NCI-H2227 (cell line): ENCODE measurements at regions not wholly inside any gene's neighbourhood (a gene's known extent, or its start where the extent isn't known, plus 50 kb on each side); places are given as distances from the start of the nearest gene placed in this dataset.

ENCODE experiments used
- DNase-seq: peaks from one replicate; lab custom pipeline; 2025; ENCODE audit not compliant: unreplicated experiment; lab: John Stamatoyannopoulos, UW

DNA sequence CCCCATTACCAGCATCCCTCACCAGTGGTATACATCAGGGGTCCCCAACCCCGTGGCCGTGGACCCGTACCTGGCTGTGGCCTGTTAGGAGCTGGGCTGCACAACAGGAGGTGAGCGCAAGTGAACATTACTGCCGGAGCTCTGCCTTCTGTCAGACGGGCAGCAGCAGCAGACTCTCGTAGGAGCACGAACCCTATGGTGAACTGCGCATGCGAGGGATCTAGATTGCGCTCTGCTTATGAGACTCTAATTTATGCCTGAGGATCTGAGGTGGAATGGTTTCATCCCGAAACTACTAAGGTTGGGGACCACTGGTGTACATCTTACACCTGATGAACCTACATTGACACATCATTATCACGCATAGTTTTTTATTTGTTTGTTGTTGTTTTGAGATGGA is 52.8 kb upstream of the DHX15 start:
- peak; percentile 24 for DNase-seq

DNA sequence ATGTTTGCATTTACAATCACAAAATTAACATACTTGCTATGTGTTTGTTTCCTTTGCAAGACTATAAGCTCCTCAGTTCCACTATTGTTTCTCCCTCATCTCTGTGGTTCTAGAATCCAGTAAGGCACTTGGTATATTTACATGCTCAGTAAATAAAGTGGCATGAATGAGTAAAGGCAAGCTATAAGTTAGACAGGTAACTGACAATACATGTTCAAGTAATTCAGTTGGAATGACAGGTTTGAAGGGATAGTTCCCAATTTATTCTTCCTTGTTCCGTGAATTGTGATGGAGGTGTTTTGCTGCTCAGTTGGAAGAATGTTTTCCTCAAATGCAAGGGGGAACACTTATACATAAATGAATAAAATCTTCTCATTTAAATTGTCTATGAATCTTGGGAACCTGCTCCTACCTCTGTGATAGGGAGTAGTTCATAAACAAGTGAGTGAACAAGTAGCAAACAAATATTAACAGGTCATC is 54.1 kb upstream of the DHX15 start:
- DNase-seq: no peak

DNA sequence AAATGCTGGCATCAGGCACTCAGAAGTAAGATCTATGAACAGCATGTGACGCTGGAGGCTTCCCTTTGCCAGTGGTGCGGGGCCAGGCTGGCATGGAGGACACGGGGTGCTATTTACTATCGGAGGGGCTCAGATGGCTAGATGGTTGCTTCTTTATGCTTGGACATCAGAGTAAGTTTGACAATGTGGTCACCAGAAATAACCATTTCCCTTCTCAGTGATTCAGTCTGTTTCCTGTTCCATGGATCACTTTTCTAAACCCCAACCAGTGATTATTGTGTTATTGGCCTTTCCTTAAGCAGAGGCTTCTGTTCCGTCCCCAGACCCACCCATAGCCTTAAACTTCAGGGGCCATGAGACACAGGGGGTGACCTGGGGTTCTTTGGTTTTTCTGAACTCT is 55.4 kb upstream of the DHX15 start:
- DNase-seq: no peak

DNA sequence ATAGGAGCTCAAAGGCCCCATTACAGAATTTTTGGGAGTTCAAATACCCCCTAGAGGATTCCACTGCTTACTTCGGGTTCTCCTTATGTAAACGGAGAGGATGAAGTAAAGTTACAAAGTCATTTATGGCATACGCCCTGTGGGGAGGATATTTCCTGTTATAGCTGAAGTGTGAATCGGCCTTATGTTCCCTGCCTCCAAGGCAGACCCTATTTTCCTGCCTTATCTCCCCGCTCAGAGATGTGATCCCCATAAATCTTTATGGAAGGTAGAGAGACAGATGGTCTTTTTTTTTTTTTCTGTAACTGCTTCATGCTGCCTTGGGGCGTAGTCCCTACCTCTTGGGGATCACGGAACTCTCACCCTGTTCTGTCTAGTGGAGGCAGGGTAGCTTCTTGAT is 56.0 kb upstream of the DHX15 start:
- DNase-seq: no peak

DNA sequence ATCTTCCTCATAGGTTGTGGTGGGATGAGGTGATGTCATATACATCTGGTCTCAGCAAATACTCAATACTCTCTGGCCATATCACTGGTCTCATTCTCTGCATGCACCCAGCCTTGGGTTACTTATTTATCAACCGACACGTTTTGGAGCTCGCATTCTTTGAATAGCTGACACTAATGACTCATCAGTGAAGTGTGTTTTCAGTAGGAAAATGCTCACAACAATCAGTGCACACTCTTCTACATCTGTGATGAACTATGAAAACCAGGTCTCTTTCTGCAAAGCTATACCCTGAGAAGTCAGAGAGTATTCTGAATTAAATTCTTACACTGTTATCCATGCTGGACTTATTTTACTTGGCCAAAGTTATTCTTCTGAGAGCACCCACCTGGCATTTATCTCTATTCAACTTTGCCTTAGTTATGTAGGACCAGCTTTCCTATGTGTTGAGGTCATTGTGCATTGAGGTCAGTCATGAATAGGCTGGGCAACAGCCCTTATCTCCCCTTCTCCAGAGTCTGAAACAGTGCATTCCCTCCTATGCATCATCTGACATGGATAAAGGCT is 58.7 kb upstream of the DHX15 start:
- no peak for DNase-seq

DNA sequence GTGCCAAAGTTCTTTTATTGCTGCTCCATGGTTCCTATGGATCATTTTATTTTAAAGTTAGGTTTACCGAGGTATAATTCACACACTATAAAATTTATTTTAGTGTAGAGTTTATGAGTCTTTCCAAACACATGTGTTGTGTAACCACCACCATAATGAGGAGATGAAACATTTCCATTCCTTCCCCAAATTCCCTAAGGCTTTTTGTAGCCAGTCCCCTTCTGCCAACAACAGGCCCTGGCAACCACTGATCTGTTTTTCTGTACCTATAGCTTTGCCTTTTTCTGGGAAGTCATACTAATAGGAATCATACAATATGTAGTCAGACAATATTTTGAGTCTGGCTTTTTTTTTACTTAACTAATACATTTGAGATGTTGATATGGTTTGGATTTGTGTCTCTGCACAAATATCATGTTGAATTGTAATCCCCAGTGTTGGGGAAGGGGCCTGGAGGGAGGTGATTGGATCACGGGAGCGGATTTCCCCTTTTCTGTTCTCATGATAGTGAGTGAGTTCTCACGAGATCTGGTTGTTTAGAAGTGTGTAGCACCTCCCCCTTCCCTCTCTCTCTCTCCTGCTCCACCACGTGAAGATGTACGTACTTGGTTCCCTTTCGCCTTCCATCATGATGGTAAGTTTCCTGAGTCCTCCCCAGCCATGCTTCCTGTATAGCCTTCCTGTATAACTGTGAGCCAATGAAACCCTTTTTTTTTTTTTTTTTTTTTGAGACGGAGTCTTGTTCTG is 59.6 kb upstream of the DHX15 start:
- no peak for DNase-seq

DNA sequence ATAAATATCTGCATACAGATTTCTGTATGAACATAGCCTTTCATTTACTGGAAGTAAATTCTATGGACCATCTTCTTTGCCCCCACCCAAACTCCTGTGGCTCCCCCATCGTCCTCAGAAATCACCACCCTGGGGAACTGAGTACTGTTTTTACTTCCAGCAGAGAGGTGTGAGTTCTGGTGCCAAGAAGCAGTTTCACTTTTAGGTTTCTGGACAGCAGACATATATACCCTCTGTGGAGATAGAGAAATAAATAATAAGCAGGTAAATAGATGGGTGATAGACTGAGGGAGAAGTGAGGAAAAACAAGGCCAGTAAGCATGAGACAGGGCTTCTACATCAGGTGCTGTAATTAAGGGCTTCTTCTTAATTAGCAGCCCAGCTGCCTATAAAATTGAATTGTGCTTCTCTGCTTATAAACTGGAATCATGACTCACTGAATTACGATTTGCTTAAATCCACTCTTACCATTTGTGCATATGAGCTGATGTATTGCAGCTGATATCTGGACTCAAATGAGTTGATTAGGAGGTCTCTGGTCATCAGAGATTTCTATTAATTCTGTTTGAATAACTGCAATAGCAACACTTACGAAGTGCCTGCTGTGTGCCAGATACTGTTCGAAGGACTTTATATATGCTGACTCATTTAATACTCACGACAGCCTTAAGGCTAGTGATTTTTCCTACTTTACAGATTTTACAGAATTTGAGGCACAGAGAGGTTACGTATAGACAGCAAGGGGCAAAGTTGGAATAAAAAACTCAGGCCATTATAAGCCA is 60.8 kb upstream of the DHX15 start:
- no peak for DNase-seq

DNA sequence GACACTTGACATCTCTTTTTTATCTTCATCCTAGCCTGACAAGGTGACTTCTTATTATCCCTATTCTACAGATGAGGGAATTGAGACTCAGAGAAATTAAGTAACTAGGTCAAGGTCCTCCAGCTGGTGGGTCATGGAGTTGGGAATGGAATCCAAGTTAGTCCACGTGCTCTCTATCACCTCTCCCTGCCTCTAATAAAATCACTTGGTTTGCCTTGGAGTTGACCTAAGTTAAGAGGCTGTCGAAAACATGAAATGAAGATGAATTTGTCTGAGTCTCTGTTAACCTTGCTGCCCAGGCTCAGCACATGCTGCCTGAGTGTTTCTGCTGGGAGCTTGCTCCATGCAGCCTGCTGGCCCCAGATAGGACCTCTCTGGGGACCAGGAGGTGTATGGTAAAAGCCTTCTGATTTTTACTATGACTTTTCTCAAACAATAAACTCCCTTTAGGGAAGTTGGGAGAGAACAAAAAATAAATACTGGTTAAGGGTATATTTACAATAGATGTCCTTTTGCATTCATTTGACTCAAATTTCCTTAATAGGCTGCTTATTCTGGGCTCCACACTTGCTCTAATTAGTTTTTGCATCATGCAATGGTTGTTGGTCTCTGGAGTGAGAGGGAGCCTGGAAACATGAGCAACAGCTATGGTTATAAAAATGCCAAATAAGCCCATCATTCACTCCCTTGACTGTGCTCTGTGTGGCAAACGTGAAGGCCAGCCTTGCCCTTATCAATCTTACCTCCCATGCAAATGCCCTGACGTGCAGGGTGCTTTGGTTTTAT is 61.6 kb upstream of the DHX15 start:
- DNase-seq: no peak

DNA sequence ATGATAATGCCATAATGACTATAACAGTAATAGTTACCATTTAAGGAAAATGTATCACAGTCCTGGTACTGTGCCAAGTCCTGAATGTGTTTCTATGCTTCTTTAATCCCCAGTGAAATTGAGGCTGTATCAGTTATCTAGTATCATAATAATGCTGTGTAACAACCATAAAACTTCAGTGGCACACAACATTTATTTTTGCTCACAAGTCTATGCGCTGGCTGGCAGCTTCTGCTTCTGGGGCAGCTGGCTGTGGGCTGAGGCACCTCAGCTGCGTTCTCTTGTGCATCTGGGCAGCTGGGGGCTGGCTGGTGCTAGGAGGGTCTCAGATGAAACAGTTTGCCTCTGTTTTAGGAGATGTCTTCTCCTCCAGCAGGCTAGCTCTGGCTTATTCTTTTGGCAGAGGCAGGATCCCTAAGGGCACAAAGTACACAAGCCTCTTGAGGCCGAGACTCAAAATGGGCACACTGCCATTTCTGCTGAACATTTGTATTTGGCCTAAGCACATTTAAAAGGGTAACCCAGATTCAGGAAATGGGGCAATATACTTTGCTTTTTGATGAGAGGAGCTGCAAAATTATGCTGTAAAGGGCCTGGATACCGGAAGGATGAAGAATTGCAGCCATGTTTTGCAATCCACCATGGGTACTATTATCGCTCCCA is 62.6 kb upstream of the DHX15 start:
- no peak for DNase-seq

DNA sequence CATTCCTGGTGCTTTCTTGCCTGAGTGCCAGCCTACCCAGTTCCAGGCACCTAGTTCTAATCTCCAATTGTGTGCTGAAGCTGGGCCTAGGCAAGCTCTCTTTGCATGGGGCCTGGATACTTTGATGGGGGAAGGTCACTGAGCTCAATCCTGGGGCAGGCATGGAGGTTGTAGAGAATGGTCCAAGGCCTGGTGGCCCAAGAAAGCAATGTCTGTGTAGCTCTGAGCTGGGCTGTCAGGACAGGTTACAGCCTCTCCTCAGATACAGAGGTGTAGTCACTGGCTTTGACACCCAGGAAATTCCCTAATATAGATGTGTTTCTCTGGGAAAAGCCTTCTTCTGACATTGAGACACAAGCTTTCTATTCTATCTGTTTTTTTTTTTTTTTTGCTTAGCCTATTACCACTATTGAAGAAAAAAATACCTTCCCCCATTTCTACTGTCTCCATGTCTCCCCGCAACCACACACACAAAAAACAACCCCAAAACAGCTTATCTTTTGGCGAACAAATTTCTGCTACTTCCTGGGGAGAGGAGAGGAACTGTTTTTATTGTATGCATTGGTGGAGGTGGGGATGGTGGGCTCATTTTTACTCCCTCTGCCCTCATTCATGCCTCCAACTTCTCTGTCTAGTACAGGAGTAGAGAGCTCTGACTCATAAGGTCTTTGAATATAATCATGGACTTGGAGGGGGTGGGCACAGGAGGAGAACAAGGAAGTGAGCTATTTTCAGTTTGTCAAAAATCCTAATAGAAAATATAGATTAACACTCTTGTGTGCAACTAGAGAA is 66.7 kb upstream of the DHX15 start:
- no peak for DNase-seq

DNA sequence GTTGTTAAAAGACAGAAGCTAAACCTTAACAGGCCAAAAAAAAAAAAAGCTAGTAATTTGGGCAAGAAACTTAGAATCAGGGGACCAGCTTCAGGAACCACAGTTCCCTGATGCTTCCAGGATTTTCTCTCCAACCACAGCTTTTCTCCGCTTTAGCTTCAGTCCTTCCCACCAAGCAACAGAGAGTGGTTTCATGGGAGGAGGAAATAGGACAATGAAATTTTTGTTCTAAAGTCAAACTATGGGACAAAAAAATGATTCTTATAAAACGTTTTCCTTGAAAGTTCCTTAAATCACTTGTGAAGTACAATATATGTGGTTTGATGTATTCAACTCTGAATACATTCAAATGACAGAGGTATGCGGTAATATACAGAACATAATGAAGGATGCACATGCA is 71.0 kb upstream of the DHX15 start:
- no peak for DNase-seq

DNA sequence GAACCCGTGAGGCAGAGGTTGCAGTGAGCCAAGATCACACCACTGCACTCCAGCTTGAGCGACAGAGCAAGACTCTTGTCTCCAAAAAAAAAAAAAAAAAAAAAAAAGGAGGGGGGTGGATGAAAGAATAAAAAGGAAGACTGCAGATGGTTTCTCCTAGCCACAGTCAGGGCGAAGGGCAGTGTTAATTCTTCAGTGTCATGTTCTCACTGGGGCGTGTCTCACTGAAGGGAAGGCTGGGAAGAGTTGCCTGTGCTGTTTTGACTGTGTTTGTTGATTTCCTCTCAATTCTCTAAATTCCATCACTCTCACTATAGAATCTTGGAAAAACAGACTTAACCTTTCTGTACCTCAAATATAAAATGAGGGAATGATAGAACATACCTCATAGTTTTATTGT is 71.6 kb upstream of the DHX15 start:
- DNase-seq: no peak

DNA sequence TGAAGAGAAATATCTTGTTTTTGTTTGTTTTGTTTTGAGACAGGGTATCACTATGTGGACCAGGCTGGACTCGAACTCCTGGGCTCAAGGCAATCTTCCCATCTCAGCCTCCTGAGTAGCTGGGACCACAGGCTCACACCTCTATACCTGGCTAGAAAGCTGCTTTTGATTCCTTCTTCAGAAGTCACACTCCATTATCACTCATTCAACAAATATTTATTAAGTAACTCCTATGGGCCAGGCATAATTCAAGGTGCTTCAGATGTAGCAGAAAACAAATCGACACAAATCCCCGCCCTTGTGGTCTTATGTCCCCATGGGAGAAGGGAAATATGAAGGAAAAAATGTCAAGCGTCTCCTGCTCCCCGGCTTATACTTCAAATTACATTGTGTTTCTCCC is 72.6 kb upstream of the DHX15 start:
- no peak for DNase-seq

DNA sequence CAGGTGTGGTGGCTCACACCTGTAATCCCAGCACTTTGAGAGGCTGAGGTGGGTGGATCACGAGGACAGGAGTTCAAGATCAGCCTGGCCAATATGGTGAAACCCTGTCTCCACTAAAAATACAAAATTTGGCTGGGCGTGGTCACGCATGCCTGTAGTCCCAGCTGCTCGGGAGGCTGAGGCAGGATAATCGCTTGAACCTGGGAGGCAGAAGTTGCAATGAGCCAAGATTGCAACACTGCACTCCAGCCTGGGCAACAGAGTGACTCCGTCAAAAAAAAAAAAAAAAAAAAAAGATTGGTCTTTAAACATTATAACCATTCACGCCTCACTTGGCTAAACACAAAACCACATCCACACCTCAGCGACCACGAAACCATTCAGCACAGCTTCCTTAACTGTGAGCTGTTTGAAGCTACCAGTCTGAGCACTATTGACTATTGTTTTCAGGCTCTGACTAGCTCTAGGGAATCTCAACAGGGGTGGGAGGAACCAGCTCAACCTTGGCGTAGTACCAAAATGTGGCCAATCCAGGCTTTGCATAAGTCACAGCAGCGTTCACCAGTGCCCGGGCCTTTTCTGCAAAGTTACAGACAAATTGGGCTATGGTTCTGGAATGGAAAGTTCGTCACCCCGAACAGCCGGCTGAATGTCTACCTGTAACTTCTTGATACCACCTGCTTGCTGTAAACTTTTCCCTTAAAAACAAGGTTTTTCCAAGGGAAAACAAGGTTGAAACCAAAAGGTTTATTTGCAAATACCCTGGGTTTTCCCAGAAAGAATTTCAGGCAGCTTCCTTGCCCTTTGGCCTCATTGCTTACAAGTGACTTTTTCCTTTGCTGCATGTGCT is 73.6 kb upstream of the DHX15 start:
- no peak for DNase-seq

DNA sequence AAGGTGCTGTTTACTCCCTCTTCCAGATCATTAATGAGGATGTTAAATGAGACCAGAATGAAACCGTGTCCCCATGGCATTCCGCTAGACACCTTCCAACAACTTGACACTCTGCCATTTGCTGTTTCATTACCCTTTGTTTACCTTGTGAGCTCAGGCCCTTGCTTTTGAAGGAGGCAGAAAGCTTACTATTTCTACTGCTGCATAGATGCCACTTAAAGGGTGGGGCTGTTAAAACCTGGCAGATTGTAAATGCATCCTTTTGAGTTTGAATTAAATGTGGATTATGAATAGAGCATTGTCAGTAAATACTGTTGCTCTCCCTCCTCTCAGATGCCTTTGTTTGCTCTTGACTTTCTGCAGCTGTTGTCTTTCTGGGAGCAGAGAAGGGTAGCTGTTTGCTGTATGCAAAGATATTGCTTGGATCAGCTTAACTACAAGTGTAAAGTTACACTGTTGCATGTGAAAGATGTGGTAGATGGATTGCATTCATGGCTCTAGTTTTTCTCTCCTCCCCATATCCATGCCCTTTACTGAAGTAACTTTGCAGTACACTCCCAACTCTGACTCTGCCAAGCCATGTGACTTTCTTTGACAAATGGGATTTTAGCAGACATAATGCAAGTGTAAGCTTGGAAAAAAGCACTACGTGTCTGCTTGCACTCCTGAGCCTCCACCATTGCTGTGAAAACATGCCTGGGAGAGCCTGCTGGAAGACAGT is 75.0 kb upstream of the DHX15 start:
- no peak for DNase-seq

DNA sequence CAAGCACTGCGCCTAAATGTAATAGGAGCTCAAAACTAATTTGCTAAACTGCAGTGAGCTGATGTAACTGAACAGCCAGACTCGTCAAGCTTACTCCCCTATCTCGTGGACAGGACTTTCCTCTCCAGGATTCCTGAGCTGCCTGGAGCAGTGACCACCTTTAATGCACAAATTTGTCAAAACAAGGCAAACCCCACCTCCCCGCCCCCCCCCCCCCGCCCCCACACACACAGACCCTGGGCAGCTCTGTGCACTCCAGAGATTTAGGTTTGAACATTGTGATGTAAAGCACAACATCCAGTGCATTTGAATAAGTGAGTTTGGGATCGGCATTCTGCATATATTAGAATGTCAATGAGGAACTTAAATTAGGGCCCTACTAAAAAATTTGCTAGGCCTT is 77.7 kb upstream of the DHX15 start:
- DNase-seq: no peak

DNA sequence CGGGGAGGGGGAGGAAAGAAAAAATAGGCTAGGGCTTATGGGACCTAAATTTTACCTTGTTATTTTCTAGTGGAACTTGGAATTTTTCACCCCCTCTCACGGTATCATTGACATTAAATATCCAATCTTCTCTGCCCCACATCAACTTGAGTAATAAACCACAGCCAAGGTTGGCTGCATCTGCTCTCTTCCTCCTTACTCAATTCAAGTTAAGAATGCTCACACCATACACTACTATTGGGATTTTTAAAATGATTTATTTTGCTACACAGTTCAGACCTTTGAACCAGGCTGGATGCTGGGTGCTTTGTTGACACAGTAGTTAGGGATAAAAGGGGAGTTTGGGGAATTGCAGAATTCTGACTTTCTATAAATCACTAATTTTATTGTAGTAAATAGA is 78.2 kb upstream of the DHX15 start:
- no peak for DNase-seq

DNA sequence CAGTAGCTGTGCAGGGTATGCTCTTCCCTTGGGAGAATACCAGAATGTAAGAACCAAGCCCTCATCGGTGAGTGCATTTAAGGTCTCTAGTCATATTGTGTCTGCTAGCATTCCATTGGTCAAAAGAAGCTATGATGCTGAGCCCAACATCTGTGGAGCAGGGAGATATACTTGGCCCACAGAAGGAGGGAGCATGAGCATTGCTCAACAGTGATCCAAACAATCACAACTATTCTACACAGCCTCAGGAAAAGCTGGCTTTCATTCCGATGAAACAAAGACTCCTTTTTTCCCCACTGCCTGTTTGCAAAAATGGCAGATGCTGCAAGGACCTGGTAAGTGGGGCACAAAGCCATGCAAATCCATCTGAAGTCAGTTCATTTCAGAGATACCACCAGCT is 80.6 kb upstream of the DHX15 start:
- no peak for DNase-seq

DNA sequence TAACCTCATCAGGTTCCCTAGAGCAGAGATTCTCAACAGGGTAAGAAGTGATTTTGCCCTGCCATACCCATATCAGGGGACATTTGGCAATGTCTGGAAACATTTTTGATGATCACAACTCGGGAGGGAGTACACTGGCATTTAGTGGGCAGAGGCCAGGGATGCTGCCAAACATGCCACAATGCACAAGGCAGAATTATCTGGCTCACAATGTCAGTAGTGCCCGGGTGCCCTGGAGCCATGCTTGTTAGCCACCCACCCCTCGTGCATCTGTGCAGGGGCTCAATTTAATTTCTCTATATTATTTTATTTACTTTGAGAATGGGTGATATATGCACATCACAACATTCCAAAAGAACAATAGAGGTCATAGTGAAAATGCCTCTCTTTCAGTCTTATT is 82.0 kb upstream of the DHX15 start:
- DNase-seq: no peak
